Ascending aorta (tissue), 2 donors: ENCODE measurements at regions not wholly inside any gene's neighbourhood (a gene's known extent, or its start where the extent isn't known, plus 50 kb on each side); places are given as distances from the start of the nearest gene placed in this dataset.

Source experiments
- DNase-seq, 2 donors: peaks; one replicate each; pipeline ENCODE4 v3.0.0-alpha.2; 2019; ENCODE audit warnings: low spot score in 2 of 2
- H3K27ac ChIP-seq, 2 donors: fragments of 200-600 bp; sonication (generic); one replicate each; pipeline ENCODE4 v1.5.1; 2016 to 2017; ENCODE audit warnings: mild to moderate bottlenecking in 1 of 2
- H3K27me3 ChIP-seq: fragments of 200-600 bp; sonication (generic); one replicate; pipeline ENCODE4 v1.5.1; 2017
- H3K36me3 ChIP-seq, 2 donors: fragments of 200-600 bp; sonication (generic); one replicate each; pipeline ENCODE4 v1.5.1; 2016
- H3K4me1 ChIP-seq, 2 donors: fragments of 200-600 bp; sonication (generic); one replicate each; pipeline ENCODE4 v1.5.1; 2016 to 2017; ENCODE audit warnings: mild to moderate bottlenecking in 1 of 2
- H3K4me3 ChIP-seq, 2 donors: fragments of 200-600 bp; sonication (generic); one replicate each; pipeline ENCODE4 v1.5.1; 2016 to 2017; ENCODE audit warnings: mild to moderate bottlenecking in 1 of 2
- H3K9me3 ChIP-seq, 2 donors: fragments of 200-600 bp; sonication (generic); one replicate each; pipeline ENCODE4 v1.5.1; 2016
- intact Hi-C: fragments of 100-400 bp; cut with DNase I; formaldehyde crosslinking; loops from one replicate; pipeline ENCODE4 v1.15.1; 2023
- TF ChIP-seq, protein P1 (sequence below), 3 experiments: fragments of 200-600 bp in 2 of 3; fragments of 450-650 bp in 1 of 3; sonication (generic) in 2 of 3; IDR thresholded peaks; one replicate each; pipeline ENCODE4 v1.5.1; 2016 to 2019; ENCODE audit warnings: antibody characterized with exemption in 3 of 3, mild to moderate bottlenecking in 1 of 3, moderate library complexity in 1 of 3

DNA sequence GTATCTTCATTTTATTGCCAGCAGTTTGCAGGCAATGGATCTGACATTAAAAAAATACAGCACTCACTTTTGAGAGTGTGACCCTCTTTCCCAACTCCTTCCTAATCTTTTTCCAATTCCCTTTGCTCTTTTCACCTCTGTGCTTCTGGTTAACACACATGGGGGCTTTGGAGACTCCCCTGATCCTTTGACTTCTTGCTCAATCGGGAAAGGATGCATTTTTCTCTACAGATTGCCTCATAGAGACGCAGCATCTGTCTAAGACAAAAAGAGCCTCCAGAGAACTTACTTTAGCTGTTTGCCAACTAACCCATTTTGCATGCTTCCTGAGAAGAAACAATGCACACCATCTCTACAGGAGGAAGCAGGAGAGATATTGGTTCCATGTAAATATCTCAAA is 378.3 kb downstream of the PBX1 start:
- intact Hi-C loops: no loop called here
- Histone ChIP-seq H3K4me1 (no peaks in the 10 kb centered on the region), H3K36me3 (no peaks in the 10 kb centered on the region), H3K4me3 (no peak overlapping the region), H3K27ac (no peak overlapping the region), H3K27me3 (no peaks in the 10 kb centered on the region), H3K9me3 (no peaks in the 10 kb centered on the region)
- DNase-seq: no peak
- TF ChIP-seq, protein P1, sequence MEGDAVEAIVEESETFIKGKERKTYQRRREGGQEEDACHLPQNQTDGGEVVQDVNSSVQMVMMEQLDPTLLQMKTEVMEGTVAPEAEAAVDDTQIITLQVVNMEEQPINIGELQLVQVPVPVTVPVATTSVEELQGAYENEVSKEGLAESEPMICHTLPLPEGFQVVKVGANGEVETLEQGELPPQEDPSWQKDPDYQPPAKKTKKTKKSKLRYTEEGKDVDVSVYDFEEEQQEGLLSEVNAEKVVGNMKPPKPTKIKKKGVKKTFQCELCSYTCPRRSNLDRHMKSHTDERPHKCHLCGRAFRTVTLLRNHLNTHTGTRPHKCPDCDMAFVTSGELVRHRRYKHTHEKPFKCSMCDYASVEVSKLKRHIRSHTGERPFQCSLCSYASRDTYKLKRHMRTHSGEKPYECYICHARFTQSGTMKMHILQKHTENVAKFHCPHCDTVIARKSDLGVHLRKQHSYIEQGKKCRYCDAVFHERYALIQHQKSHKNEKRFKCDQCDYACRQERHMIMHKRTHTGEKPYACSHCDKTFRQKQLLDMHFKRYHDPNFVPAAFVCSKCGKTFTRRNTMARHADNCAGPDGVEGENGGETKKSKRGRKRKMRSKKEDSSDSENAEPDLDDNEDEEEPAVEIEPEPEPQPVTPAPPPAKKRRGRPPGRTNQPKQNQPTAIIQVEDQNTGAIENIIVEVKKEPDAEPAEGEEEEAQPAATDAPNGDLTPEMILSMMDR (IDR thresholded peaks at IDR 0.05): no peak

DNA sequence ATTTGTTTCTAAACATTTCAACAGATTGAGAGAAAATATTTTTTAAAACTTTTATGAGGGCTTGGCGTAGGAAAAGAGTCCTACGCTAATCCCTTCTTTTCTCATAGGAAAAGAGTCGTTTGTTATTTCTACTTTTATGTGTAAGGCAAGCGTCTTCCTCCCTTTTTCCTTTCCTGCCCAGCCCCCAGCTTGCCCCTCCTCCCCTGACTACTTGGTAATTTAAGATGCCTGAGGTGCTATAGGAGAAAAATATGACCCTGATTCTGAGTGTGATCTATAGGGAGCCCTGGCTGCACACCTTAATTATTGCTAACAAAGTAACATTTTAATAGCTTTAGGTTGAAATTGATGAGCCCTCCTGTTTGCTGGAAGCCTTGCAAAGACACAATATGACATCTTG is 373.6 kb downstream of the PBX1 start:
- H3K4me1 ChIP-seq: no peaks in the 10 kb centered on the region
- H3K27me3 ChIP-seq: no peaks in the 10 kb centered on the region
- no peak for DNase-seq
- H3K4me3 ChIP-seq: no peak overlapping the region
- intact Hi-C loops: no loop called here
- H3K9me3 ChIP-seq: no peaks in the 10 kb centered on the region
- H3K27ac ChIP-seq: no peak overlapping the region
- H3K36me3 ChIP-seq: no peaks in the 10 kb centered on the region
- TF ChIP-seq, protein P1 (IDR thresholded peaks at IDR 0.05): no peak

DNA sequence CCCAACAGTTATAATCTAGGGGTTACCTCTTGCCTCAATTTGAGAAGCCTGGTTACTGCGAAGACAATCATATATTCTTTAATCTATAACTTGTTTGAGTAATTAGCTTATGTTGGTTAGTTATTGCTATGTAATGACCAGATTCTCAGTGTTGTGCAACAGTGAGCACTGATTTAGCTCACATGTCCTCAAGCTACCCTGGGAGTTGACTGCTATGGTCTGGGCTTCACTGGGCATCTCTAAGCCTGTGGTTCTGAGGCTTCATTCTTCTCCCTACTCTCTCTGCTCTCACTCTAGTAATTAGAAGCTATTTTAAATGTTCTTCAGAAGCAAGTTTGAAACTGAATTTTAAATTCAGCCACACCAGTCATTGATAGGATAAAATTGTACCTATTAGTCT is 371.8 kb downstream of the PBX1 start:
- Histone ChIP-seq H3K9me3 (no peaks in the 10 kb centered on the region), H3K27ac (no peak overlapping the region), H3K4me3 (no peak overlapping the region), H3K4me1 (no peaks in the 10 kb centered on the region), H3K27me3 (no peaks in the 10 kb centered on the region), H3K36me3 (no peaks in the 10 kb centered on the region)
- intact Hi-C loops: no loop called here
- no peak for DNase-seq
- TF ChIP-seq, protein P1 (IDR thresholded peaks at IDR 0.05): no peak

DNA sequence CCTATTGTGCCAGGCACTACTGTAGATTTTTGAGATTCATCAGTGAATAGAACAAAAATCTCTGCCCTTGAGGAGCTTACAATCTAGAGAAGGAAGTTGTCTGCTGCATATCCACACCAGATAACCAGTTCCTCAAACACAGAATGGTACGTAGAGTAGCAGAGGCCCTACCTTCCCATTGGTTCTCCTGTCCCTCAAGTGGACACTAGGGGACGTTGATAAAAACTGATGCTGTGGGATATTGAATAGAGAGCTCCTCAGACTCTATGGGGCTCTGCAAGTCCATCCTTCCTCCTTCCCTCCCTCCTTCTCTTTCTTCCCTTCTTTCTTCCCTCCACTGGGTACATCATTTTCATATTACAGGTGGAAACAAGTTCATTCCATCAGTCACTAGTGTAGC is 371.3 kb downstream of the PBX1 start:
- H3K9me3 ChIP-seq: no peaks in the 10 kb centered on the region
- no peaks in the 10 kb centered on the region for H3K27me3 ChIP-seq
- no peaks in the 10 kb centered on the region for H3K4me1 ChIP-seq
- no peak for DNase-seq
- H3K36me3 ChIP-seq: no peaks in the 10 kb centered on the region
- TF ChIP-seq, protein P1 (IDR thresholded peaks at IDR 0.05): no peak
- no peak overlapping the region for H3K4me3 ChIP-seq
- no peak overlapping the region for H3K27ac ChIP-seq
- intact Hi-C loops: no loop called here

DNA sequence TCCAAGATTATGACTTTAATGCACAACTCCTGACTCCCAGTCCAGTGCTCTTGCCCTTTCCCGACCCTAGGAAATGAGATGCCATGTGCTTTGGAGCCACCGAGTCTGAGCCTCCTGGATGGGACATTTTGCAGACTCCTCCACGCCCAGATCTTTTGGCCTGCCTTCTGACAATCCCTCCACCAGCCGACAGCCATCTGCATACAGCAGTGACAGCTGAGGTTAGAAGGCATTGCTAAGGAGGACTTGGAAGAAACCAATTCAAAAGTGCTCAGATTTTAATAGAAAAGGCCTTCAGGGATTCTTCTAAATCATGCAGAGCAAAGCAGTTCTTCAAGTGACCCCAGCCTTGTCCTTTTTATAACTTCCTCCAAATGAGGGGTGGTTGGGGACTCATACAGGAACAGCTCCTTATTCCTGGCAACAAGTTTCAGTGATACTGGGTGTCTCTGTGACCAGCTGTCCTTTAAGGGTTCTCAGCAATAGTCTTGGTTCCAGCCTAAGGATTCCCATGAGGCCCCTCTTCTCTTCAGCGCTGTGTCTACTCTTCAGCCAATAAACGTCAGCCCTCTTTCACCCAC is 369.3 kb downstream of the PBX1 start:
- Histone ChIP-seq H3K4me1 (no peaks in the 10 kb centered on the region), H3K9me3 (no peaks in the 10 kb centered on the region), H3K36me3 (no peaks in the 10 kb centered on the region), H3K4me3 (no peak overlapping the region), H3K27ac (no peak overlapping the region), H3K27me3 (no peaks in the 10 kb centered on the region)
- DNase-seq: no peak
- TF ChIP-seq, protein P1 (IDR thresholded peaks at IDR 0.05): no peak
- intact Hi-C loops: no loop called here

DNA sequence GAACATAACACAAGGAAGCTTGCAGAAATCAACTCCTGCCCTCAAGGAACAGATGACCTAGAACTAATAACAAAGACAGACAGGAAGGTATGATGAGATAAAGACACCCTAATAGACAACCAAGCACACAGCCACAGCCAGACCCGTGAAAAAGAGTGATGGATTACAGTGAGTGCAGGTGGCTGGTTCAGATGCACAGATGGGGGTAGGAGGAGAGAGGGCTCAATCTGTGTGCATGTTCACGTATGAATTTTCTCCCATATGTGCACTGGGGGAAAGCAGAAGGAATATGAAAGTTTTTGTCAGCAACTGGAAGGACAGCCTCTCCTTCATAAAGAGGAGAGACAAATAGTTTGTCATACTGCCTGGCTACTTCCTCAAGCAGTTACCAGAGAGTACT is 367.1 kb downstream of the PBX1 start:
- Histone ChIP-seq H3K27ac (no peak overlapping the region), H3K4me1 (no peaks in the 10 kb centered on the region), H3K9me3 (no peaks in the 10 kb centered on the region), H3K4me3 (no peak overlapping the region), H3K27me3 (no peaks in the 10 kb centered on the region), H3K36me3 (no peaks in the 10 kb centered on the region)
- DNase-seq: no peak
- intact Hi-C loops: no loop called here
- TF ChIP-seq, protein P1 (IDR thresholded peaks at IDR 0.05): no peak
